Astrocyte of the cerebellum (primary cell): ENCODE measurements at regions not wholly inside any gene's neighbourhood (a gene's known extent, or its start where the extent isn't known, plus 50 kb on each side); places are given as distances from the start of the nearest gene placed in this dataset.

Experiments
- DNase-seq: peaks from one replicate; pipeline ENCODE4 v3.0.0-alpha.2; 2011; ENCODE audit warnings: low read depth
- H3K4me3 ChIP-seq: 2 replicates; pipeline ENCODE4 v1.5.1; 2011; ENCODE audit warnings: mild to moderate bottlenecking, low read depth, low read length, moderate library complexity
- CTCF ChIP-seq: IDR thresholded peaks from 2 replicates; pipeline ENCODE4 v1.5.1; 2012; ENCODE audit warnings: low read length, low read depth, moderate library complexity, mild to moderate bottlenecking; ENCODE audit errors: missing control alignments
- in situ Hi-C: cut with HindIII; loops from 2 replicates; pipeline ENCODE4 v1.10.0; 2017; ENCODE audit warnings: low sequenced_read_pairs

DNA sequence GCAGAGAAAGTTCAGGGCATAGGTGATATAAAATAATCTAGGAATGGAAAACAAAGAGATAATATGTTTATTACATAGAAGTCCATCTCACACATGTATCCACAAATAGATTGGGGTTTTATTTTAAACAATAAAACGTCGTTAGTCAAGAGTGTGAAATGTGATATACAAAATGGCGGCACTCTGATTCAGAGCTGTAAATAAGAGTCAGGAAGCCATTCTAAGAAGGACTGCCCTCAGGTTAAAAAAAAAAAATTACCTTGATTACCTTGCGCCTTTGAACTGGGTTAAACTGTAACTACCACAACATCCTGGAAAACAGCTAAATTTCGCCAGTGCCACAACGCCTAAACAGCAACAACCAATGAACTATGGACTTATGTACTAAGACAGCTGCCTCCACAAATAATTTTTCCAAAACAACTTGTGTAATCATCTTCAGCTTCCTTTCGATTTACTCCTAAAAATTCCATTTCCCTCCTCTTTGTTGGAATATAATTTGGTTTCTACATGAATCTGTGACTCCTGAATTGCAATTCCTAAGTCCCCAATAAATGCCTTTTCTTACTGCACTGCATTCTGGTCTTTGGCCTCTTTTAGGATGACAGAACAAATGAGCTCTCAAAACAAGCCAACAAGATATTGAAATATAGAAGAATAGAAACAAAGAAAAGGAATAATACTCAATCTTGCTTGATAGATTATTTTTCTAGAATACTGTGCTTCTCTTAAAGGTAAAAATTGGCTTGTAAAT is 1019.5 kb upstream of the MAP3K7 start:
- no peak overlapping the region for H3K4me3 ChIP-seq

GRCh38 chr6:91600561-91600960 is 1013.7 kb upstream of the MAP3K7 start:
- no peak for TF ChIP-seq CTCF
- H3K4me3 ChIP-seq: no peak overlapping the region
- in situ Hi-C loops: no loop called here
- DNase-seq: no peak

More for the DNA sequence above, 1019.5 kb upstream of the MAP3K7 start:
- no peak for TF ChIP-seq CTCF
- in situ Hi-C loops: no loop called here
- DNase-seq: no peak

- in situ Hi-C loops: no loop called here
These were observed 1003.3 kb upstream of the MAP3K7 start for GRCh38 chr6:91590191-91590590.

GRCh38 chr6:91580635-91581034 is 993.8 kb upstream of the MAP3K7 start:
- no peak for TF ChIP-seq CTCF

More at GRCh38 chr6:91590191-91590590, 1003.3 kb upstream of the MAP3K7 start:
- no peak for DNase-seq
- TF ChIP-seq CTCF: no peak
- H3K4me3 ChIP-seq: no peak overlapping the region

DNA sequence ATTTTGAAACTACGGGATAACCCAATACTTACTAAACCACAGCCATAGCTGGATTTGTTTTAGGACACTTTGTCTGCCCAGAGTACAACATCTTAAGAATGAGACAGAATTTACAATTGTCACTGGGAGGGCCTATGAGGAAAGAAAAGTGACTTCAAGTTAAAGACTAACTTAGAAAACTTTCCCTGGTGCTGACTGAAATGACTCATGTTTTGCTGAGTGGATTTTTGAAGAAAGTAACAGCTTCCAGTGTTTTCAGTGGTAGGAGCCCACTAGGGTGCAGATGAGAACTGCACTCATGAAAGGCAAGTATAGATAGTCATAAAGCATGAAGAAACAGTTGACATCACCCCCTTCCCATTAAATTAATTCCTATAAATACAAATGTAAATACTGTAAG is 988.2 kb upstream of the MAP3K7 start:
- no peak for TF ChIP-seq CTCF
- H3K4me3 ChIP-seq: no peak overlapping the region
- in situ Hi-C loops: no loop called here
- DNase-seq: no peak

More at GRCh38 chr6:91580635-91581034, 993.8 kb upstream of the MAP3K7 start:
- no peak overlapping the region for H3K4me3 ChIP-seq
- DNase-seq: no peak
- in situ Hi-C loops: no loop called here

GRCh38 chr6:91573826-91574416 is 987.0 kb upstream of the MAP3K7 start:
- TF ChIP-seq CTCF: no peak
- in situ Hi-C loops: no loop called here
- no peak for DNase-seq

More at GRCh38 chr6:91573826-91574416, 987.0 kb upstream of the MAP3K7 start:
- no peak overlapping the region for H3K4me3 ChIP-seq
